WTC11 (cell line): ENCODE measurements at regions not wholly inside any gene's neighbourhood (a gene's known extent, or its start where the extent isn't known, plus 50 kb on each side); places are given as distances from the start of the nearest gene placed in this dataset.

Experiments used
- CREB1 ChIP-seq: sonication (generic); formaldehyde crosslinking; IDR thresholded peaks from 2 replicates; pipeline ENCODE4 v1.8.0; 2023; ENCODE audit warnings: mild to moderate bottlenecking, missing genetic modification reagents
- ESRRA ChIP-seq: sonication (generic); formaldehyde crosslinking; IDR thresholded peaks from 2 replicates; pipeline ENCODE4 v1.8.1; 2022; ENCODE audit warnings: mild to moderate bottlenecking, missing genetic modification reagents, borderline replicate concordance
- JAZF1 ChIP-seq: fragments of 250-450 bp; sonication (Bioruptor Pico); IDR thresholded peaks from 2 replicates; pipeline ENCODE4 v1.9.0; 2021; ENCODE audit warnings: moderate library complexity, mild to moderate bottlenecking, inconsistent platforms
- JUN ChIP-seq: sonication (generic); formaldehyde crosslinking; IDR thresholded peaks from 2 replicates; pipeline ENCODE4 v1.8.0; 2023; ENCODE audit warnings: mild to moderate bottlenecking, missing genetic modification reagents
- PREB ChIP-seq: sonication (generic); formaldehyde crosslinking; IDR thresholded peaks from 2 replicates; pipeline ENCODE4 v1.8.1; 2022; ENCODE audit warnings: mild to moderate bottlenecking, missing genetic modification reagents, moderate library complexity, borderline replicate concordance
- RELA ChIP-seq: sonication (generic); formaldehyde crosslinking; IDR thresholded peaks from 2 replicates; pipeline ENCODE4 v1.8.1; 2022; ENCODE audit warnings: missing genetic modification reagents, mild to moderate bottlenecking, borderline replicate concordance
- TEAD4 ChIP-seq: sonication (generic); formaldehyde crosslinking; IDR thresholded peaks from 2 replicates; pipeline ENCODE4 v1.8.0; 2022; ENCODE audit warnings: mild to moderate bottlenecking, missing genetic modification reagents
- ZBTB43 ChIP-seq: sonication (generic); formaldehyde crosslinking; IDR thresholded peaks from 2 replicates; pipeline ENCODE4 v1.8.1; 2023; ENCODE audit warnings: mild to moderate bottlenecking, missing genetic modification reagents
- ZNF121 ChIP-seq: sonication (generic); formaldehyde crosslinking; IDR thresholded peaks from 2 replicates; pipeline ENCODE4 v1.8.0; 2023; ENCODE audit warnings: missing genetic modification reagents
- ZNF138 ChIP-seq: sonication (generic); formaldehyde crosslinking; conservative IDR thresholded peaks from 2 replicates; pipeline ENCODE4 v1.8.1; 2022; ENCODE audit warnings: mild to moderate bottlenecking, moderate library complexity, missing genetic modification reagents
- TF ChIP-seq, protein P1 (sequence below): fragments of 200-600 bp; IDR thresholded peaks from 2 replicates; pipeline ENCODE4 v1.8.0; 2022; ENCODE audit warnings: antibody characterized with exemption
- TF ChIP-seq, protein P2 (sequence below): sonication (generic); formaldehyde crosslinking; IDR thresholded peaks from 2 replicates; pipeline ENCODE4 v1.8.1; 2022; ENCODE audit warnings: low read depth, mild to moderate bottlenecking, moderate library complexity, missing genetic modification reagents, borderline replicate concordance
- TF ChIP-seq, protein P3 (sequence below): sonication (generic); formaldehyde crosslinking; IDR thresholded peaks from 2 replicates; pipeline ENCODE4 v1.8.1; 2023; ENCODE audit warnings: mild to moderate bottlenecking, missing genetic modification reagents, borderline replicate concordance
- TF ChIP-seq, protein P4 (sequence below): sonication (generic); formaldehyde crosslinking; IDR thresholded peaks from 2 replicates; pipeline ENCODE4 v1.8.1; 2023; ENCODE audit warnings: mild to moderate bottlenecking, missing genetic modification reagents, moderate library complexity

DNA sequence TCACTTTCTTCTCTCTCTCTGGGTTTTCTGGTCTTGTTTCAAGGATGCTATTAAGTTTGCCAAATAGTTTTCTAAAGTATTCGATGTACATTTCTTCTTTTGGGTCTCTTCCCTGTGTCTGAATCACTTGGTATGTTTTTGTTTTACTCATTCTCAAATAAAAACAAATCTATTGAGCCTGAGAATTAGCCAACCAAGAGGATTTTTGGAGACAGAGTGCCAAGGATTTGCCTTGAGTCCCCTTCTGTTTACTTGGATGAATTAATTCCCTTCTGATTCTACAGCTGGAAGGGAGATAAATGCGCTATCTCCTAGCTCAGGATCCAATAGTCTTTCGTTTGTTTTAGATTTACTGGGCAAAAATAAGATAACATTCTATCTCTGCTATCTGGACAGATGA, 255.5 kb downstream of the SYT10 start:
- TF ChIP-seq, protein P1, sequence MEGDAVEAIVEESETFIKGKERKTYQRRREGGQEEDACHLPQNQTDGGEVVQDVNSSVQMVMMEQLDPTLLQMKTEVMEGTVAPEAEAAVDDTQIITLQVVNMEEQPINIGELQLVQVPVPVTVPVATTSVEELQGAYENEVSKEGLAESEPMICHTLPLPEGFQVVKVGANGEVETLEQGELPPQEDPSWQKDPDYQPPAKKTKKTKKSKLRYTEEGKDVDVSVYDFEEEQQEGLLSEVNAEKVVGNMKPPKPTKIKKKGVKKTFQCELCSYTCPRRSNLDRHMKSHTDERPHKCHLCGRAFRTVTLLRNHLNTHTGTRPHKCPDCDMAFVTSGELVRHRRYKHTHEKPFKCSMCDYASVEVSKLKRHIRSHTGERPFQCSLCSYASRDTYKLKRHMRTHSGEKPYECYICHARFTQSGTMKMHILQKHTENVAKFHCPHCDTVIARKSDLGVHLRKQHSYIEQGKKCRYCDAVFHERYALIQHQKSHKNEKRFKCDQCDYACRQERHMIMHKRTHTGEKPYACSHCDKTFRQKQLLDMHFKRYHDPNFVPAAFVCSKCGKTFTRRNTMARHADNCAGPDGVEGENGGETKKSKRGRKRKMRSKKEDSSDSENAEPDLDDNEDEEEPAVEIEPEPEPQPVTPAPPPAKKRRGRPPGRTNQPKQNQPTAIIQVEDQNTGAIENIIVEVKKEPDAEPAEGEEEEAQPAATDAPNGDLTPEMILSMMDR, result no peak
- no peak for TF ChIP-seq RELA
- no peak for TF ChIP-seq JUN
- TF ChIP-seq ESRRA (CRISPR knock-in tag), result no peak
- TF ChIP-seq, protein P2, sequence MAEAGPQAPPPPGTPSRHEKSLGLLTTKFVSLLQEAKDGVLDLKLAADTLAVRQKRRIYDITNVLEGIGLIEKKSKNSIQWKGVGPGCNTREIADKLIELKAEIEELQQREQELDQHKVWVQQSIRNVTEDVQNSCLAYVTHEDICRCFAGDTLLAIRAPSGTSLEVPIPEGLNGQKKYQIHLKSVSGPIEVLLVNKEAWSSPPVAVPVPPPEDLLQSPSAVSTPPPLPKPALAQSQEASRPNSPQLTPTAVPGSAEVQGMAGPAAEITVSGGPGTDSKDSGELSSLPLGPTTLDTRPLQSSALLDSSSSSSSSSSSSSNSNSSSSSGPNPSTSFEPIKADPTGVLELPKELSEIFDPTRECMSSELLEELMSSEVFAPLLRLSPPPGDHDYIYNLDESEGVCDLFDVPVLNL (CRISPR knock-in tag), result no peak
- TF ChIP-seq ZNF138 (CRISPR knock-in tag), result no peak
- TF ChIP-seq ZNF121 (CRISPR knock-in tag), result no peak
- TF ChIP-seq ZBTB43 (CRISPR knock-in tag), result no peak
- TF ChIP-seq TEAD4, result no peak
- TF ChIP-seq PREB, result no peak
- TF ChIP-seq JAZF1, result no peak
- TF ChIP-seq CREB1, result no peak
- TF ChIP-seq, protein P3, sequence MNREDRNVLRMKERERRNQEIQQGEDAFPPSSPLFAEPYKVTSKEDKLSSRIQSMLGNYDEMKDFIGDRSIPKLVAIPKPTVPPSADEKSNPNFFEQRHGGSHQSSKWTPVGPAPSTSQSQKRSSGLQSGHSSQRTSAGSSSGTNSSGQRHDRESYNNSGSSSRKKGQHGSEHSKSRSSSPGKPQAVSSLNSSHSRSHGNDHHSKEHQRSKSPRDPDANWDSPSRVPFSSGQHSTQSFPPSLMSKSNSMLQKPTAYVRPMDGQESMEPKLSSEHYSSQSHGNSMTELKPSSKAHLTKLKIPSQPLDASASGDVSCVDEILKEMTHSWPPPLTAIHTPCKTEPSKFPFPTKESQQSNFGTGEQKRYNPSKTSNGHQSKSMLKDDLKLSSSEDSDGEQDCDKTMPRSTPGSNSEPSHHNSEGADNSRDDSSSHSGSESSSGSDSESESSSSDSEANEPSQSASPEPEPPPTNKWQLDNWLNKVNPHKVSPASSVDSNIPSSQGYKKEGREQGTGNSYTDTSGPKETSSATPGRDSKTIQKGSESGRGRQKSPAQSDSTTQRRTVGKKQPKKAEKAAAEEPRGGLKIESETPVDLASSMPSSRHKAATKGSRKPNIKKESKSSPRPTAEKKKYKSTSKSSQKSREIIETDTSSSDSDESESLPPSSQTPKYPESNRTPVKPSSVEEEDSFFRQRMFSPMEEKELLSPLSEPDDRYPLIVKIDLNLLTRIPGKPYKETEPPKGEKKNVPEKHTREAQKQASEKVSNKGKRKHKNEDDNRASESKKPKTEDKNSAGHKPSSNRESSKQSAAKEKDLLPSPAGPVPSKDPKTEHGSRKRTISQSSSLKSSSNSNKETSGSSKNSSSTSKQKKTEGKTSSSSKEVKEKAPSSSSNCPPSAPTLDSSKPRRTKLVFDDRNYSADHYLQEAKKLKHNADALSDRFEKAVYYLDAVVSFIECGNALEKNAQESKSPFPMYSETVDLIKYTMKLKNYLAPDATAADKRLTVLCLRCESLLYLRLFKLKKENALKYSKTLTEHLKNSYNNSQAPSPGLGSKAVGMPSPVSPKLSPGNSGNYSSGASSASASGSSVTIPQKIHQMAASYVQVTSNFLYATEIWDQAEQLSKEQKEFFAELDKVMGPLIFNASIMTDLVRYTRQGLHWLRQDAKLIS (CRISPR knock-in tag), result no peak
- TF ChIP-seq, protein P4, sequence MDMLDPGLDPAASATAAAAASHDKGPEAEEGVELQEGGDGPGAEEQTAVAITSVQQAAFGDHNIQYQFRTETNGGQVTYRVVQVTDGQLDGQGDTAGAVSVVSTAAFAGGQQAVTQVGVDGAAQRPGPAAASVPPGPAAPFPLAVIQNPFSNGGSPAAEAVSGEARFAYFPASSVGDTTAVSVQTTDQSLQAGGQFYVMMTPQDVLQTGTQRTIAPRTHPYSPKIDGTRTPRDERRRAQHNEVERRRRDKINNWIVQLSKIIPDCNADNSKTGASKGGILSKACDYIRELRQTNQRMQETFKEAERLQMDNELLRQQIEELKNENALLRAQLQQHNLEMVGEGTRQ (CRISPR knock-in tag), result no peak
